ENCODE measurements at regions not wholly inside any gene's neighbourhood (a gene's known extent, or its start where the extent isn't known, plus 50 kb on each side); places are given as distances from the start of the nearest gene placed in this dataset.

DNA sequence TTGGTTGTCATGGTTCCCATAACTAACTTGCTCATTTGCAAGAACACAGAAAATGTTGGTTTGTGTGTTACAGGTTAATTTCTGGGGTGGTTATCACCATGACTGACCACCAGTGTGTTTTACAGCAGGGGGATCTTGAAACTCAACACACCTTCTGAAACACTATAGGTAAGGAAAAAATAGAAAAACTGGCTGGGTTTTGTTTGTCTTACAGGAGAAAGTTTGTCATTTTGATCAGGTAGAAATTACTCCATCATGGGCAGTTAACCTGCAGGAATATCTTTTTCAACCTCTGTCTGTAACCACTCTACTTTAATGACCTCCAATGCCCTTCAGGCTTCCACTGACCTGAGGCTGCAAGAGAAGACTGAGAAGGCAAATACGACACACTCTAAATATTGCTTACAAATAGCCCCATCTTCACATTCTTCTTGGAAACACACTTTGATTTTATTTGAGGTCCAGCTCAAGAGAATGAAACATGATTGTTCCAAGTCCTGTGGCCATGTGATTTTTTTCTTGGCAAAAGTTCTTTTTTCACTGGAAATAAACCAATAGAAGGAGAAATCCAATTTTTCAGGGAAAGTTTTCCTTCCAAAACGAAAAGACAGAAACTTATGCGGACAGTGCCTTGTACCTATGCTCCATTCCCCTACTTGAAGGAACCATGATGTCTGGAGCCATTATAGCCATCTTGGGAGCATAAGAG lies 428.7 kb upstream of the SALL1 start:
- no peak for ATAC-seq (ENCODE audit: insufficient read depth, low FRiP score)
- WGBS, 2 donors = 87 to 88% methylated on average over 3 of the region's 3 CpGs
- H3K27me3 ChIP-seq (ENCODE audit: control insufficient read depth in 3 of 3, insufficient read depth in 3 of 3, low read length in 2 of 3) = peaks cover 0 to 13% (median 7%) of the 10 kb centered on the region in 3 donors
- no peaks in the 10 kb centered on the region for H3K9me3 ChIP-seq (ENCODE audit: control insufficient read depth in 4 of 4, insufficient read depth in 3 of 4, low read length in 3 of 4)
- H3K4me1 ChIP-seq (ENCODE audit: control insufficient read depth in 5 of 5, insufficient read depth in 5 of 5, low read length in 5 of 5) = no peaks in the 10 kb centered on the region
- DNase-seq = no peak
- no peak overlapping the region for H3K4me3 ChIP-seq
- TF ChIP-seq, protein P1, sequence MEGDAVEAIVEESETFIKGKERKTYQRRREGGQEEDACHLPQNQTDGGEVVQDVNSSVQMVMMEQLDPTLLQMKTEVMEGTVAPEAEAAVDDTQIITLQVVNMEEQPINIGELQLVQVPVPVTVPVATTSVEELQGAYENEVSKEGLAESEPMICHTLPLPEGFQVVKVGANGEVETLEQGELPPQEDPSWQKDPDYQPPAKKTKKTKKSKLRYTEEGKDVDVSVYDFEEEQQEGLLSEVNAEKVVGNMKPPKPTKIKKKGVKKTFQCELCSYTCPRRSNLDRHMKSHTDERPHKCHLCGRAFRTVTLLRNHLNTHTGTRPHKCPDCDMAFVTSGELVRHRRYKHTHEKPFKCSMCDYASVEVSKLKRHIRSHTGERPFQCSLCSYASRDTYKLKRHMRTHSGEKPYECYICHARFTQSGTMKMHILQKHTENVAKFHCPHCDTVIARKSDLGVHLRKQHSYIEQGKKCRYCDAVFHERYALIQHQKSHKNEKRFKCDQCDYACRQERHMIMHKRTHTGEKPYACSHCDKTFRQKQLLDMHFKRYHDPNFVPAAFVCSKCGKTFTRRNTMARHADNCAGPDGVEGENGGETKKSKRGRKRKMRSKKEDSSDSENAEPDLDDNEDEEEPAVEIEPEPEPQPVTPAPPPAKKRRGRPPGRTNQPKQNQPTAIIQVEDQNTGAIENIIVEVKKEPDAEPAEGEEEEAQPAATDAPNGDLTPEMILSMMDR (IDR thresholded peaks at IDR 0.05; ENCODE audit: control extremely low read depth, extremely low read depth) = no peak
- no peak overlapping the region for H3K9ac ChIP-seq (ENCODE audit: insufficient read depth in 1 of 2, low read length in 2 of 2)
- H3K27ac ChIP-seq (ENCODE audit: low read depth in 1 of 2, low read length in 1 of 2) = no peak overlapping the region
- no peaks in the 10 kb centered on the region for H3K36me3 ChIP-seq (ENCODE audit: control insufficient read depth in 4 of 4, insufficient read depth in 4 of 4, low read length in 4 of 4)

DNA sequence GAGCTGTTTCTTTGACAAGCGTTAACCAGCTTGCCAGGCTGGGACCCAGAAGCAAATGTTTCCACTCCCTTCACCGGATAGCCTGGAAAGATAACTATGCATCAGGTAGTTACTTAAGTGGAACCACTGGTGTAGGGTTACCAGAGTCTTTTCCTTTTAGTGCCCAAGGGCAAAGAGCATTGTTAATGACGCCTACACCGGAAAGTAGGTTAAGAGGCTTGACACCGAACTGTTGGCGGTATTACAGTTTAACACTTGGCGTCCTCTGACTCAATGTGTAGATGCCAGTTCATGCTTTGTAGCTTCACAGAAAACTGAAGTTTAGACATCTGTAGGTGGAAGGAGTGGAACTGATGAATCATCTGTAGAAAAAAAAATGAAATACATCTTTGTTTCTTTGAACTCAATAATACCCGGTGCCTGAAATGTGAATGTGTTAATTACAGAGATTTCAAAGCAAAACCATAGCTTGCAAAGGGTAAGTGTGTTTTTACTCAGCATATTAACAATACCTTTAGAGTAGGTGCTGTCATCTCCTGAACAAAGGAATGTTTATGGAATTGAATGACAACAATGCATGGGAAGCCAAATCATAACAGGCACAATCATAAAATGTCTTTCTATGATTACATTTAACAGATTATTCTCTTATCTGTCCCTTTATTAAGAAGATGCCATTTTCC lies 426.7 kb upstream of the SALL1 start:
- Histone ChIP-seq H3K9ac (ENCODE audit: insufficient read depth in 1 of 2, low read length in 2 of 2) (no peak overlapping the region), H3K36me3 (ENCODE audit: control insufficient read depth in 4 of 4, insufficient read depth in 4 of 4, low read length in 4 of 4) (no peaks in the 10 kb centered on the region), H3K4me1 (ENCODE audit: control insufficient read depth in 5 of 5, insufficient read depth in 5 of 5, low read length in 5 of 5) (no peaks in the 10 kb centered on the region), H3K27me3 (ENCODE audit: control insufficient read depth in 3 of 3, insufficient read depth in 3 of 3, low read length in 2 of 3) (peaks cover 0 to 13% (median 7%) of the 10 kb centered on the region in 3 donors), H3K4me3 (no peak overlapping the region), H3K9me3 (ENCODE audit: control insufficient read depth in 4 of 4, insufficient read depth in 3 of 4, low read length in 3 of 4) (no peaks in the 10 kb centered on the region), H3K27ac (ENCODE audit: low read depth in 1 of 2, low read length in 1 of 2) (no peak overlapping the region)
- ATAC-seq (ENCODE audit: insufficient read depth, low FRiP score) = peak; percentile 19
- DNase-seq = peak in 1 of 3 donors; percentile 7
- 24 to 26% methylated on average over 8 of the region's 8 CpGs for WGBS, 2 donors
- TF ChIP-seq, protein P1 (IDR thresholded peaks at IDR 0.05; ENCODE audit: control extremely low read depth, extremely low read depth) = no peak

DNA sequence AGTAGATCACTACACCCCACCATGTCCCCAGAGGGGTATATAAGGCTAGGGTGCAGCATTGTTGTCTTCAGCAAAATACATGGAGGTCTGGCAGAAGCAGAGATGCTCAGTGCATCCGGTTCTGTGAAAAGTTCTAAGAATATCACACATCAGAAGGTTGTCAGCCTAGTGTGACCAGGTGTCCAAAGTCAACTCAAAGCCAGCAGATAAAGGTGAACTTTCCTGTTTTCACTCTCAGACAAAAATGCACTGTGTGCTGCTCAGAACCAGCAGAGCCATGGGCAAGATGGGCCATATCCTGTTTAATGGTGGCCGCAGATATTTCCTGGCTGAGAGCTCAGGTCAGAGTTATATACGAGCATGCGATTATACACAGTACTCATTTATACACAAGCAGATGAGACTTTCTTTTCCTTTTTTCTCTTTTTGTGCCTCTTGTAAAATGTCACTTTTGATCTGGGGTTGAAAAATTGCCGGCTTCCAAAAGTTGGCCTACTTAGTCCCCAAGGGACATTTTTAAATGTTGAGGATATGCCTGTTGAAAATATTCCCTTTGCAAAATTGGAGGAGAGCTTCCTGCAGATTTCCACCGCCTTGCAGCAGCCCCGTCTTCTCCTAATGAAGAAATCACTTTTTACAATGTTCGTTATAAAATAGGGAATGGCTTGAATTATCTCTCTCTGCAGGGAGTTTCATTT lies 425.6 kb upstream of the SALL1 start:
- H3K27me3 ChIP-seq (ENCODE audit: control insufficient read depth in 3 of 3, insufficient read depth in 3 of 3, low read length in 2 of 3) = peaks cover 0 to 16% (median 7%) of the 10 kb centered on the region in 3 donors
- H3K4me3 ChIP-seq = no peak overlapping the region
- 86% methylated on average over 8 of the region's 8 CpGs for WGBS, 2 donors
- ATAC-seq (ENCODE audit: insufficient read depth, low FRiP score) (no peak), DNase-seq (no peak)
- no peaks in the 10 kb centered on the region for H3K4me1 ChIP-seq (ENCODE audit: control insufficient read depth in 5 of 5, insufficient read depth in 5 of 5, low read length in 5 of 5)
- H3K9ac ChIP-seq (ENCODE audit: insufficient read depth in 1 of 2, low read length in 2 of 2) = no peak overlapping the region
- H3K27ac ChIP-seq (ENCODE audit: low read depth in 1 of 2, low read length in 1 of 2) = no peak overlapping the region
- H3K9me3 ChIP-seq (ENCODE audit: control insufficient read depth in 4 of 4, insufficient read depth in 3 of 4, low read length in 3 of 4) = no peaks in the 10 kb centered on the region
- H3K36me3 ChIP-seq (ENCODE audit: control insufficient read depth in 4 of 4, insufficient read depth in 4 of 4, low read length in 4 of 4) = no peaks in the 10 kb centered on the region
- TF ChIP-seq, protein P1 (IDR thresholded peaks at IDR 0.05; ENCODE audit: control extremely low read depth, extremely low read depth) = no peak

Data from lung (tissue), 11 donors.